ENCODE measurements at regions not wholly inside any gene's neighbourhood (a gene's known extent, or its start where the extent isn't known, plus 50 kb on each side); places are given as distances from the start of the nearest gene placed in this dataset.

GRCh38 chr1:173101589-173101988 lies 50.8 kb upstream of the TNFSF18 start:
- TF ChIP-seq, protein P1, sequence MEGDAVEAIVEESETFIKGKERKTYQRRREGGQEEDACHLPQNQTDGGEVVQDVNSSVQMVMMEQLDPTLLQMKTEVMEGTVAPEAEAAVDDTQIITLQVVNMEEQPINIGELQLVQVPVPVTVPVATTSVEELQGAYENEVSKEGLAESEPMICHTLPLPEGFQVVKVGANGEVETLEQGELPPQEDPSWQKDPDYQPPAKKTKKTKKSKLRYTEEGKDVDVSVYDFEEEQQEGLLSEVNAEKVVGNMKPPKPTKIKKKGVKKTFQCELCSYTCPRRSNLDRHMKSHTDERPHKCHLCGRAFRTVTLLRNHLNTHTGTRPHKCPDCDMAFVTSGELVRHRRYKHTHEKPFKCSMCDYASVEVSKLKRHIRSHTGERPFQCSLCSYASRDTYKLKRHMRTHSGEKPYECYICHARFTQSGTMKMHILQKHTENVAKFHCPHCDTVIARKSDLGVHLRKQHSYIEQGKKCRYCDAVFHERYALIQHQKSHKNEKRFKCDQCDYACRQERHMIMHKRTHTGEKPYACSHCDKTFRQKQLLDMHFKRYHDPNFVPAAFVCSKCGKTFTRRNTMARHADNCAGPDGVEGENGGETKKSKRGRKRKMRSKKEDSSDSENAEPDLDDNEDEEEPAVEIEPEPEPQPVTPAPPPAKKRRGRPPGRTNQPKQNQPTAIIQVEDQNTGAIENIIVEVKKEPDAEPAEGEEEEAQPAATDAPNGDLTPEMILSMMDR (IDR thresholded peaks at IDR 0.05; ENCODE audit: low read depth, low read length), result no peak
- no peak for DNase-seq (ENCODE audit: extremely low read depth, low read depth)

- TF ChIP-seq, protein P1 (IDR thresholded peaks at IDR 0.05; ENCODE audit: low read depth, low read length), result no peak
- DNase-seq (ENCODE audit: extremely low read depth, low read depth), result no peak
These were observed 49.9 kb upstream of the TNFSF18 start for GRCh38 chr1:173100476-173101107.

Data from AG09319 (cell line).